T-helper 22 cell (primary cell): ENCODE measurements at regions not wholly inside any gene's neighbourhood (a gene's known extent, or its start where the extent isn't known, plus 50 kb on each side); places are given as distances from the start of the nearest gene placed in this dataset.

ENCODE experiments used
- DNase-seq: peaks from one replicate; pipeline ENCODE4 v3.0.0-alpha.2; 2020; ENCODE audit warnings: low read depth

DNA sequence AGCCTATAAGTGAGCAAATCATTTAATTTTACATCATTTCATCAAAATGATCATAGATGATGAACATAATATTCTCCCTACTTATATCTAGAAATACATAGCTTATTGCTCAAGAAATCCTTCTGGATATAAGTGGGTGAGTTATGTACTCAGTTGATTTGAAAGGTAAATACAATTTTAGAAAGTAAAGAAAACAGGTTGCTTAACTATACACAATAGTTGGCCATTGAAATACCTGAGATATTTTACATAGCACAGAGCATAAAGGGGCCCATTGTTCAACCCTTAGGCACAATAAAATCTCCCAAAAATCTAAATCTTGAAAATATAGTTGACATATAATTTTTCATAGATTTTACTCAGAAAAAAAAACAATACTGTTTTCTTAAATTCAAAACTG, 782.0 kb upstream of the KLHL1 start:
- no peak for DNase-seq

DNA sequence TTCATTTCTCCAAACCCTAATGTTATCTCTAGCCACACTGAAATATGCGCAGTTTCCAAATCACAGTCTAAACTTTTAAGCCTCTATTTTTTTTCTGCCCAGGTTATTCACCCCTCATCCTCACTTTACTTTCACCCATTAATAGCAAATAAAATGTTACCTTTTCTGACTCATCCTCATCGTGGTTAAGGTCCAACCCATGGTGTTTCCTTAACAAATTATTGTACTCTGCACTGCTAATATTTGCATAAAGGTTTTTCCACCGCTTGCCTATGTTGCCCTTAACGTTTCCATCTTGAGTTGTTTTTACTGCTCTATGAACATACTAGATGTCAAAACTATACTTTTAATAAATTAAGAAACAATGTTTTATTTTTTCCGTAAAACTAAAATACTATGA, 780.9 kb upstream of the KLHL1 start:
- DNase-seq, result no peak

DNA sequence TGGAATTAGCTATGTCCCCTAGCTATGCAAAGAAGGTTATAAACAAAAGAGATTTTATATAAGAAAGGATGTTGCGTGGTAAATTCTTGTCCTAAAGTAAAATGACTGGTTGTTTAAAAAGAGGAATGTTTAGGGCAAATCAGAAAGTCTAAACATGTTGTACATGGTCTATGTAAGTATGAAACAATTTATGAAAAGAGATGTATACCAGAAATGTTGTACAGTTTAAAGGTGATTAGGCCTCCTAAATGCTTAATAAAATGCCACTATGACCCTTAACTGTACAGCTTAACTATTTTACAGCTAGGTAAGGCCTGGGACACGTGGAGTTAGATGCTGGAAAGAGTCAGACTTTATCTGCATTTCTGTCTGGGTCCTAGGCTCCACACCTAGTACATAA, 775.9 kb upstream of the KLHL1 start:
- DNase-seq, result no peak

DNA sequence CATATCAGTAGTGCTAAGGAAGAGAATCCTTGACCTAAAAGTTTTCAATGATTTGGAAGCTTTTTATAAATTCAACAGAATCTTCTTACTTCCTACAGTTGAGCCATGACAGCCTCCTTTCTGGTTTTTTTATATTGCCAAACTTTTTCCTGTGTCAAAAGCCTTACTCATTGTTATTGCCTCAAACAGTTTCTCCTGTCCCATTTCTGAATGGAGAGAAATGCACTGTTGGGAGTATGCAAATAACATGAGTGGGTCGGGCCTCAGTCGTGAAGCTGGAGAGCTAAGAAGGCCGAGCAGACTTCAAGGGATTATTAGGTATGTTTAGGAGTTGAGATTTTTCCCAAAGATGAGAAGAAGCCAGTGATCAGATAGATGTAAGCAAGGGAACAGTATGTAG, 766.4 kb upstream of the KLHL1 start:
- DNase-seq, result no peak

DNA sequence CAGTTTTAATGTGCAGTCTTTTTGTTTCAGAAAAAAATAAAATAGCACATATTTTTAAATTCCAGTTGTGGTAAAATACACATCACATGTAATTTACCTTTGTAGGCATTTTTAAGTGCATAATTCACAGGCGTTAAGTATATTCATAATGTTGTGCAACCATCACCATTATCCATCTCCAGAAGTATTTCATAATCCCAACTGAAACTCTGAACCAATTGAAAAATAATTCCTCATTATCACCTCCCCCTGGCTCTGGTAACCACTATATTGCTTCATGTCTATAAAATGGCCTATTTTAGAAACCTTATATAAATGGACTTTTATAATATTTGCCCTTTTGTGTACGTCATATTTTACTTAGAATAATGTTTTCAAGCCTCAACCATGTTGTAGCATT, 756.5 kb upstream of the KLHL1 start:
- no peak for DNase-seq

DNA sequence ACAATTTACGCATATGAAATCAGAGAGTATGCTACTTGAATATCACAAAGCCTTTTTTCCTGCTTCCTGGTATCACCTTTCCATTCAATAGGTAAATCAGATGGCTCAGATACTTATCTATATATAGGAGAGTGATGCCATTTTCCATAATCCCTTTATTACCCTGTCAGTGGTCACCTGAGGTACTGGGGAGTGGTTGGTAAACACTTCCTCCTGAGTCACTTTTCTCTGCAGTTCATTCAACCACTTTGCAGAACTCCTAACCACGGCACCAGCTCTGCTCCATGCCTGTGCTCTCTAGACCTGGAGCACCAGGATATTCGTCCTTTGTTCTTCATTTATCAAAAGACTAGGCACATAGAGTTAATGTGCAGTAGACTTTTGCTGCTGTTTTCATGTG, 748.5 kb upstream of the KLHL1 start:
- DNase-seq, result no peak

DNA sequence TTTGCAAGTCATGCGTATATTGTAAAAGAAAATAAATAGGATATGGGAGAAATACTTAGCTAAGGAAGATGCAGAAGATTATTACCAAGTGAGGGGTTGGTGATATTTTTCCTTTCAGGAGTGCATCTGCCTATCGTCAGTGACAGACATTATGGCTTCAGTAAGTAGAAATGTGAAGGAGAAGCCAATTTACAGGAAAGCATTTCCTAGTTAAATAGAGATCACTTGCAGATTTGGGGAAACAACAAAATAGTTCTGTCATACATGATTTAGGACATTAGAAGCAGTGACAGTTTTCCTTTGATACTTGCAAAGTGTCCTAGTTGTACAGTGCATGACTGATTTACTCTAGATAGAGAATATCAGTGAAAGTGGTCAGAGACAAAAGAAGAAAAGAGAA, 747.8 kb upstream of the KLHL1 start:
- DNase-seq, result no peak

DNA sequence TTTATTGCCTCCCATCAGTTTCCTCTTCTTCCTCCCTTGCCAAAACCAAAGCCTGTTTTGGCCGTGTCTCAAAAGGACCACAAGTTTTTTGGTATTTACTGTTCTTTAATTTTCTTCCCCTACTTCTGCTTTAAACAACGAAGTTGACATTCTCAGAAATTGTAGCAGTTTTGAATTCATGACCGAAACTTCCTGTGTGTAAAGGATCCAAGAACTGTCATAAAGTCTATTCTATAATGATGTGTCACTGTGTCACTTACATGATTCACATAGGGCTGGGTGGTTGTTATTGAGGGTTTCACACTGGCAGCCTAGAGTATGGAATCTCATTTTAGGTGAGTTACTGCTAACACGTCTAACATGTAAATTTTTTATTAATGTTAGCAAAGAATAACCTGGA, 741.0 kb upstream of the KLHL1 start:
- DNase-seq, result no peak

DNA sequence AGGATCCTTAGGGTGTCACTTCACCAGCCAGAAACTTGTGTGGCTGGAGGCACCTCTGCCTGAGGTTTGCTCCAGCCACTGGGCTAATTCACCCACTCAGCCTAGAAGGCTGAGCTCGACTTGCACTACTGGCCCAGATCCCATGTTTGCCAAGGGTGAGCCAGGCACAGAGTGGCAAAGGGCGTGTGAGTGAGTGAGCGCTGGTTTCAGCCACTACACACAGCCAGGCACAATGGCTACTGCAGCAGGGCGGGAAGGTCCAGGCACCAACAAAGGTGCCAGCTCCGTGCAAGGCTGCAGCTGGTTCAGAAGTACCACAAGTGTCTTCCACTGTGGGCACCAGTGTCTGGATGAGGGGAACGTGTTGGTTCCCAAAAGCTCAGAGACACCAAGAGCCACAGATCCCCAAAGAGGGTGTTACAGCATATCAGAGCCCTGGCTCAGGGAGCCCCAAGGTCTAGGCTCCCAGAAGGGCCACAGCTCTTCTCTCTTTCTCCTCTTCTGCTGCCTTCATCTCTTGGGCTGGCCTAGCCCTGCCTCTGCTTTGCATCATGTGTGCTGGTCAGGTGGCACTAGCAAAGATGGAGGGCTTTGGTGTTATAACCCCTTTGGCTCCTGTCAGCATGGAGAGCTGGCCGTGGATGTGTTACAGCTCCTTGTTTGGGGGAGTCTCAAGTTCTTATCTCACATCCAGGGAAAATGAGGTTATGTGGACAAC, 736.3 kb upstream of the KLHL1 start:
- no peak for DNase-seq

DNA sequence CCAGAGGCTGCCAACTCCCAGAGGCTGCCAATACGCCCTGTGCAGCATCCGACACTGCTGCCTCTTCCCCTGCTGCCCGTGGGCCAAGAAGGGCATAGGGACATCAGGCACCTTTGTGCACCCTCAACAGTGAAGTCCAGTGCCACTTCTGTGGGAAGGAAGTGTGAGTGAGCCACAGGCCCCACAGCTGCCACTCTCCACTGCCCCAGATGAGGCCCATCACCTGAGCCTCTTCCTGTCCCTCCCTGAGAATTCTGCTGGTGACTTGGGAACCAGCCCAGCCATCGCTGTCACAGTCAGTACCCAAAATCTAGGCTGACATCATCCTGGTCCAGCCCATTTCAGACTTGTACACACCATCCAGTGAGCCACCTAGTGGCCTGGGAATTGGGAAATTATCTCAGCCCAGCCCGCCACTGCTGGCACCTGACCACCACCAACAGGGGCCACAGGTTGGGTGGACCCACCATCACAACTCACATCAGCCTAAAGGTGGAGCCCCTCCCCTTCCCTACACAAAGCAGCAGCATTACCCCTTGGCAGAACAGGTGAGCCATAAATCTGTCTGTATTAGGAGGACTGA, 733.9 kb upstream of the KLHL1 start:
- DNase-seq, result no peak

DNA sequence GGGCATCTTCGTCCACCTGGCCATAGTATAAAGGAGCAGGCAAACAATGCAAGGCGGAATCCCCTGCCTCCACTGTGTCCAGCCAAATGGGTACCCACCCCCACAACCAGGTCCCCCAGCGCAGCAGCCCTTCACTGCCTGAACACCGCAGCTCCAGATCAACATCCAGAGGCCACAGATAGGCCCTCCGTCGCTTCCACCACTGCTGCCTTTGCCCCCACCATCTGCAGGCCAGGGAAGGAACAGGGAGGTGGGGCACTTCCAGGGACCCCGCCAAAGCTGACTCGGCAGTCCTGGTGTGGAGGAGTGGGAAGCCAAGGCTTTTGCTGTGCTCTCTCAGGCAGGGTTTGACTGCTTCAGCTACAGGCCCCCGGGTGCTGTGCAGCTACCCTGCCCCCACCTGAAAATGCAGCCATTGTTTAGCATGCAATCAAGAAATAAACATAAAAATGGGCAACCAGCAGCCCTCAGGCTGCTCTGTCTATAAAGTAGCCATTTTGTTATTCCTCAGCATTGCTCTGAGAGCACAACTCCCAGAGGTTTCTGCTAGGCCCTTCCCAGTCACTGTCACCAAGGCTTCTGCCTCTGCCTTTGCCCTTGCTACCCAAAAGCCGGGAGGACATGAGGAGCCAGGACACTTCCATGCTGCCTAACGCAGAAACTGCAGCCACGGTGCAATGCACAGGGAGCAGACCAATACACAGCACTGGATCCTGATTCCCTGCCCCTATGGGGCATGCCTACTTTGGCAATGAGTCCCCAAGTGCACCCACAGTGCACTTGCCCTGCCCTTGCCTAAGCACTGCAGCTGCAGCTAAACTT, 733.2 kb upstream of the KLHL1 start:
- DNase-seq, result no peak

DNA sequence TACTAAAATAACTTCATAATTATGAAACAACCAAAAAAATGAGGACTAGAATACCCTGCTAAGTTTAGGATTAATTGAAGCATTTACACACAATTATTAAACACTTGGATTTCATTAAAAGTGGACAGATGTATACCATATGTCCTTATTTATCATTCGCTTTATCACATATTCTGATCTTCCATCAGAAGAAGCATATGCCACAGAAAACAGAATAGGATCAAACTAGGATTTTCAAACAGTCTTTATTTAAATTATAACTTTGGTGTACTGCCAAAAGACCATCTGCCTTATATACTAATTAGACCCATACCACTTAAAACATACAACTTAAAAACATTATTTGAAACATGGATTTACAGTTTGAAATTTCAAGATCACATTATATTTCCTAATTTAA, 727.1 kb upstream of the KLHL1 start:
- DNase-seq, result no peak

DNA sequence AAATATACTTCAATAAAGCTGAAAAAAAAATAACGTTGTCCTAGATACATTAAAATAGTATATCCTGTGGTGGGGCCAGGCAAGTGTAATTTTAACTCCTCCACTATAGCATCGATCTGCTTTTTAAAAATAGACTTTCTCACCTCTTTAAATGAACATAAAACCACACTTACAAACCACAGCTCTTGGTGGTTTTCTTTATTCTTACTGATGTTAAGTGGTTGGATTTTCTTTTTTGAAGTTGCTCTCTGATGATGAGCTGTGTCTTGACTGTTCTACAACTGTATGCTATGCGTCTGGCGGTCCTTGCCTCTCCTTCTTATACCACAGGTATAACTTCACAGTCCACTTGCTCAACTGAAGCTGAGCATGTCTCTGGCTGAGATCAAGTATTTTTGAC, 721.5 kb upstream of the KLHL1 start:
- no peak for DNase-seq

DNA sequence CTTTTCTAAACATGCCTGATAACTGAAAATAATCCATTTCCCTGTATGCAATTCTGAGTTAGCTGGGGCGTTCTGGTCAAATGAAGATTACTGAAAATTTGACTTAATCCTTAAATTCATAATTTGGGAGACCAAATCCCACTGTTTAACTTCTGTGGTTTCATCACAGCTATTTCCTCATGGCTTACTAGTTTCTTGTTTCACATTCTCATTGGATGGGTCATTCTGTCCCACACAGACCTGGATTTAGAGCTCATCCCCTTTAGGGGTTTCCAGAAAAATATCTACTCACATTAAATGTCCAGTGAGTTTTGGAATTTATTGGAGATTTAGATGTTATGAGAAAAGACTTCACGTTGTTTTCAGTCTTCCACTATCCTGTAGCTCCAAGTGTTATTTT, 709.3 kb upstream of the KLHL1 start:
- no peak for DNase-seq

DNA sequence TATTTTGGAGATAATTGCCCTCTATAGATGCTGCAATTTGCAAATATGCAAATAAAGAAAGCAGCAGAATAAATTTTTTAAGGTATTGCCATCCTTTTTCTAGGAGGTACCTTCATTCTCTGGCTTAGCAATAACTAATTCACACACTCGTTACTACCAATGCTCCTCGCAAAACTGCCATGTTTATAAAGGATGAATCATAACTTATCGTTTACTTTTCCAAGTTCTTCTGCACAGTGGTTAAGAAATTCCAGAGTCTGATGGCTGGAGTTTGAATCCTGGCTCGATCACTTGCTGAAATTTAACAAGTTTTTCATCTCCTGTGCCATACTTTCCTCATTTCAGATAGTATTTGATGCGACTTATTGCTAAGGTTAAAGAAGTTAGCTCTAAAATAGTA, 708.6 kb upstream of the KLHL1 start:
- DNase-seq, result no peak

DNA sequence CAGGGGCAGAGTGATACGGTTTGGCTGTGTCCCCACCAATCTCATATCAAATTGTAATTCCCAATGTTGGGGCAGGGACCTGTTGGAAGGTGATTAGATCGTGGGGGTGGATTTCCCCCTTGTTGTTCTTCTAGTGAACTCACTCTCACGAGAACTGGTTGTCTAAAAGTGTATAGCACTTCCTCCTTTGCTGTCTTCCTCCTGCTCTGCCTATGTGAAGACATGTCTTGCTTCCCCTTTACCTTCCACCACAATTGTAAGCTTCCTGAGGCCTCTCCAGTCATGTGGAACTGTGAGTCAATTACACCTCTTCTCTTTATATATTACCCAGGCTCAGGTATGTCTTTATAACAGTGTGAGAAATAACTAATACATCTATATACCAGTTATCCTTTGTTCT, 706.4 kb upstream of the KLHL1 start:
- DNase-seq, result no peak

DNA sequence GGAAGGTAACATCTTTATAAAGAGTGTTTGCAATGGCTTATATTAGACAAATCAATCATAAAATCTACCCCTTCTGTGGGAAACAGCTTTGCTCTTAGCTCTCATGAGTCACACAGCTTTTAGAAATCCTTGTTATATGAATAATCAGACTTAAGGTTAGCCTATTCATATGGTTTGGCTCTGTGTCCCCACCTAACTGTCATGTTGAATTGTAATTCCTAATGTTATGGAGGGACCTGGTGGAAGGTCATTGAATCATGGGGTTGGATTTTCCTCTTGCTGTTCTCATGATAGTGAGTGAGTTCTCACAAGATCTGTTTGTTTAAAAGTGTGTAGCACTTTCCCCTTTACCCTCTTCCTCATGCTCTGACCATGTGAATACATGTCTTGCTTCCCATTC, 704.2 kb upstream of the KLHL1 start:
- DNase-seq, result no peak

DNA sequence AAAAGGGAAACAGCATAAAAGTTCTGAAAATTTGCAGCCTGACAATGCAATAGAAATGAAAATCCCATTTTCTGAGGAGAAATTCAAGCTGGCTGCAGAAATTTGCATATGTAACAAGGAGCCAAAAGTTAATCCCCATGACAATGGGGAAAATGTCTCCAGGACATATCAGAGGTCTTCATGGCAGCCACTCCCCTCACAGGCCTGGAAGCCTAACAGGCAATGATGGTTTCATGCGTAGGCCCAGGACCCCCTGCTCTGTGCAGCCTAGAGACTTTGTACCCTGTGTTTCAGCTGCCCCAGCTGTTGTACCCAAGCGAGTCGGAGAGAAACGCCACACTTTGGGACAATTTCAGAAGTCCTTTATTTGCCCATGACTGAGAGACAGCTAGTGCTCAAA, 701.3 kb upstream of the KLHL1 start:
- DNase-seq, result no peak

DNA sequence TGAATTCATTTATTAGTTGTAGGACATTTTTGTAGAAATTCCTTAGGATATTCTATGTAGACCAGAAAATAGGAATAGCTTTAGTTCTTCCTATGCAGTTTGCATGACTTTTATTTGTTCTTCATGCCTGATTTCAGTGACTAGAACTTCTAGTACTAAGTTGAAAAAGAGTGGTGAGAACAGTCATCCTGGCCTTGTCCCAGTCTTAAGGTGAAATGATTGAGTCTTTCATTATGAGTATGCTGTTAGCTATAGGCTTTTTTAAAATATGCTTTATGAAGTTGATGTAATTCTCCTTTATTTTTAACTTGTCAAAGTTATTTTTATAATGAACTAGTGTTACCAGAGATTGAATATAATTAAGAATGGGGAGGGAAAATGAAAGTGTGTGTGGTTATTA, 690.1 kb upstream of the KLHL1 start:
- no peak for DNase-seq

DNA sequence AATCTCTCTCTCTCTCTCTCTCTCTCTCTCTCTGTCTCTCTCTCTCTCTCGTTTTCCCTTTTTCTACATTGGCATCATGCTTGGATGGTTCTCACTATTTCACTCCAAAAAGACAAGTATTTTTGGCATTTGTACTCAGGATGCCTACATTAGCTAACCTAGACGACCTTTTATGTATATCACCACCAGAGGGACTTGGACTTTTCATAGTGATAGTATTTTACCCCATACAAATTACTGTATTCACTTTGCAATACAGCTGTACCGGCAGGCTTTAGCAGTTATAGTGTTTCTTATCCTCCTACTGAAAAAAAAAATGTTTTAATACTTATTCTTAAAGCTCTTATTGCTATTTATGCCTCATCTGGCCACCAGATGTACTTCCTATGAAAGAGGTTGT, 687.2 kb upstream of the KLHL1 start:
- DNase-seq, result no peak

DNA sequence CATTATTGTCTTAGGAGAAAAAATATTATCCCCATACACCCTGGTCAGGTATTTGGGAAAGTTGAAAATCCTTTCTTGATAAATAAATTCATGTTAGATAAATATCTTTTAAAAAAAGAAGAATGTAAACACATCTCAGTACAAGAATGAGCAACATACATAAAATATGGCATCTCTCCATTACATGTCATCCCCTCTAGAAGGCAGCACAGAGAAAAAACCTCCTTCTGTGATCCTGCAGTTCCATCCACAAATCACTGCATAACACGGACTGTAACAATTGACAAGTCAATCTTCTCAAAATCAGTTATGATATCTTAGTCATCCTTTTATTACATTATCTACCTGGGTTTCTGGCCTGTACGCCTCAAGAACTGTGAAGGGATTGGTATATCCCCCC, 683.9 kb upstream of the KLHL1 start:
- no peak for DNase-seq

DNA sequence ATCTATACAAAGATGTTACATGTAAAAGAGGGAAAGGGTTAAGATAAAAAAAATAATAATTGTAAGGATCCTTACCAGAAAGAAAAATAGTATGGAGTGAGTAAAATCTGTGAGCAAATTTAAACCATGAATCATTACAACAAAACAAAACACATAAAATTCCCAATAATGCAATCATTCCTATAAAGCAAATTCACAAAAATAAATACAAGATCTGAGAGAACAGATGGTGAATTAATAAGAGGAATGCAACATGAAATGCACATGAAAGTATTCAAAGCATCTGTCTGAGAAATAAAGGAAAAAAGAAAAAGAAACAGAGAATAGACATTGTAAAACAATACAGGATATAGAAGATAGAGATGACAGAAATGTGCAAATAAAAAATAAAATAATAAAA, 681.5 kb upstream of the KLHL1 start:
- no peak for DNase-seq

DNA sequence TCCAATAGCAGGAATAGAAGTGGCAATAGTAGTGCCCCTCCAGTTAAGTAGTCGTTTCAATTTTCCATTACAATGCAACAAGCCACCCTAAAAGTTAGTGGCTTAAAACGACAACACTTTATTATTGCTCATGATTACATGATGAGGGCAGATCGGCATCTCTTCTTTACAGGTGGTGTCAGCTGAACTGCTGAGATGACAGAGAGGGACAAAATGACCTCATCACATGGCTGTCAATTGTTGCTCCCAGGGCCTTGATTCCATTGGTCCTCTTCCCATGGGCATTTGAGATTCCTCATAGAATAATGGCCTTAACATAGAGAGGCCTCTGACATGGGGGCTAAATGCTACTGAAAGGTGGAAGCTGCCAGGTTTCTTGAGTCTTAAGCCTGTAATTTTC, 679.8 kb upstream of the KLHL1 start:
- no peak for DNase-seq
